CD14-positive monocyte (primary cell): ENCODE measurements at regions not wholly inside any gene's neighbourhood (a gene's known extent, or its start where the extent isn't known, plus 50 kb on each side); places are given as distances from the start of the nearest gene placed in this dataset.

Experiments
- DNase-seq, 3 donors: peaks; one replicate each; pipeline ENCODE4 v3.0.0-alpha.2; 2011 to 2022
- H2AFZ ChIP-seq: 2 replicates; pipeline ENCODE4 v1.6.0; 2012; ENCODE audit warnings: mild to moderate bottlenecking, low read depth, low read length, inconsistent platforms; ENCODE audit not compliant: insufficient read depth, poor library complexity, severe bottlenecking
- H3K27ac ChIP-seq, 2 donors: 1 replicate in 1 of 2; 2 replicates in 1 of 2; pipeline ENCODE4 v1.5.1; 2012 to 2013; ENCODE audit warnings: low read length in 2 of 2, control low read depth in 1 of 2, inconsistent platforms in 1 of 2, low read depth in 1 of 2, mild to moderate bottlenecking in 1 of 2
- H3K27me3 ChIP-seq, 2 donors: one replicate each; pipeline versions ENCODE4 v1.6.0 to v1.6.1; 2011 to 2013; ENCODE audit warnings: low read length in 2 of 2; ENCODE audit not compliant: control insufficient read depth in 2 of 2, insufficient read depth in 2 of 2
- H3K36me3 ChIP-seq, 2 donors: replicated peaks in 1 of 2; 1 replicate in 1 of 2; 2 replicates in 1 of 2; pipeline versions ENCODE4 v1.5.1 to v1.6.1; 2012 to 2013; ENCODE audit warnings: low read length in 2 of 2, control low read depth in 1 of 2, inconsistent platforms in 1 of 2, mild to moderate bottlenecking in 1 of 2; ENCODE audit not compliant: insufficient read depth in 2 of 2, control insufficient read depth in 1 of 2
- H3K4me1 ChIP-seq, 2 donors: 1 replicate in 1 of 2; 2 replicates in 1 of 2; pipeline versions ENCODE4 v1.5.1 to v1.6.1; 2012 to 2013; ENCODE audit warnings: low read length in 2 of 2, control low read depth in 1 of 2, inconsistent platforms in 1 of 2, mild to moderate bottlenecking in 1 of 2, moderate library complexity in 1 of 2; ENCODE audit not compliant: insufficient read depth in 2 of 2, control insufficient read depth in 1 of 2
- H3K4me2 ChIP-seq: replicated peaks from 2 replicates; pipeline ENCODE3; 2012; ENCODE audit warnings: low read length, moderate library complexity, mild to moderate bottlenecking; ENCODE audit not compliant: poor library complexity, severe bottlenecking; ENCODE audit errors: extremely low read depth
- H3K4me3 ChIP-seq, 3 experiments: fragments of 200-600 bp in 1 of 3; sonication (generic) in 1 of 3; replicated peaks in 1 of 3; 1 replicate in 2 of 3; 2 replicates in 1 of 3; pipeline ENCODE4 v1.5.1; 2011 to 2013; ENCODE audit warnings: low read length in 3 of 3, mild to moderate bottlenecking in 3 of 3, control low read depth in 2 of 3, low read depth in 2 of 3, inconsistent platforms in 1 of 3, moderate library complexity in 1 of 3
- H3K79me2 ChIP-seq: 2 replicates; pipeline ENCODE4 v1.6.0; 2012; ENCODE audit warnings: mild to moderate bottlenecking, control low read depth, inconsistent platforms, low read length, moderate library complexity; ENCODE audit not compliant: insufficient read depth
- H3K9ac ChIP-seq: 2 replicates; pipeline ENCODE4 v1.6.0; 2017; ENCODE audit warnings: low read length, mild to moderate bottlenecking; ENCODE audit not compliant: insufficient read depth, poor library complexity, severe bottlenecking
- H3K9me3 ChIP-seq, 2 donors: replicated peaks in 1 of 2; 1 replicate in 1 of 2; 2 replicates in 1 of 2; pipeline versions ENCODE4 v1.5.1 to v1.6.1; 2012 to 2013; ENCODE audit warnings: low read length in 2 of 2, control low read depth in 1 of 2; ENCODE audit not compliant: control insufficient read depth in 1 of 2, insufficient read depth in 1 of 2
- H4K20me1 ChIP-seq: 2 replicates; pipeline ENCODE4 v1.6.0; 2012; ENCODE audit warnings: mild to moderate bottlenecking, low read length, control low read depth, moderate library complexity; ENCODE audit not compliant: insufficient read depth
- H3K27ac Mint-ChIP-seq, 7 donors: one replicate each; pipeline ENCODE4 v1.8.0; 2020; ENCODE audit warnings: mild to moderate bottlenecking in 7 of 7, mixed read lengths in 7 of 7, moderate library complexity in 6 of 7, inconsistent platforms in 2 of 7
- H3K27me3 Mint-ChIP-seq, 3 donors: one replicate each; pipeline ENCODE4 v1.8.0; 2021 to 2022; ENCODE audit warnings: low read depth in 3 of 3, mild to moderate bottlenecking in 3 of 3, mixed read lengths in 3 of 3, moderate library complexity in 3 of 3, inconsistent platforms in 1 of 3
- H3K36me3 Mint-ChIP-seq, 2 donors: one replicate each; pipeline ENCODE4 v1.8.0; 2020; ENCODE audit warnings: mixed read lengths in 2 of 2, inconsistent platforms in 1 of 2, mild to moderate bottlenecking in 1 of 2
- H3K4me1 Mint-ChIP-seq: one replicate; pipeline ENCODE4 v1.8.0; 2020; ENCODE audit warnings: mild to moderate bottlenecking, mixed read lengths
- H3K4me3 Mint-ChIP-seq, 2 donors: one replicate each; pipeline ENCODE4 v1.8.0; 2020; ENCODE audit warnings: mild to moderate bottlenecking in 2 of 2, mixed read lengths in 2 of 2, moderate library complexity in 1 of 2
- H3K9me3 Mint-ChIP-seq, 7 donors: one replicate each; pipeline ENCODE4 v1.8.0; 2020 to 2022; ENCODE audit warnings: mixed read lengths in 7 of 7, mild to moderate bottlenecking in 6 of 7, moderate library complexity in 6 of 7, inconsistent platforms in 2 of 7
- WGBS: methylation state at CpG from one replicate; pipeline ENCODE4 v1.1.5; 2013; ENCODE audit warnings: missing lambda C conversion rate; ENCODE audit not compliant: insufficient coverage; 5-methylcytosine and 5-hydroxymethylcytosine counted together
- intact Hi-C, 2 donors: fragments of 100-400 bp; cut with micrococcal nuclease; formaldehyde crosslinking; loops; one replicate each; pipeline versions ENCODE4 v1.15.0 to v1.15.1; 2023
- TF ChIP-seq, protein P1 (sequence below): fragments of 200-600 bp; IDR thresholded peaks from one replicate; pipeline ENCODE4 v1.8.0; 2022; ENCODE audit warnings: antibody characterized with exemption, mild to moderate bottlenecking

DNA sequence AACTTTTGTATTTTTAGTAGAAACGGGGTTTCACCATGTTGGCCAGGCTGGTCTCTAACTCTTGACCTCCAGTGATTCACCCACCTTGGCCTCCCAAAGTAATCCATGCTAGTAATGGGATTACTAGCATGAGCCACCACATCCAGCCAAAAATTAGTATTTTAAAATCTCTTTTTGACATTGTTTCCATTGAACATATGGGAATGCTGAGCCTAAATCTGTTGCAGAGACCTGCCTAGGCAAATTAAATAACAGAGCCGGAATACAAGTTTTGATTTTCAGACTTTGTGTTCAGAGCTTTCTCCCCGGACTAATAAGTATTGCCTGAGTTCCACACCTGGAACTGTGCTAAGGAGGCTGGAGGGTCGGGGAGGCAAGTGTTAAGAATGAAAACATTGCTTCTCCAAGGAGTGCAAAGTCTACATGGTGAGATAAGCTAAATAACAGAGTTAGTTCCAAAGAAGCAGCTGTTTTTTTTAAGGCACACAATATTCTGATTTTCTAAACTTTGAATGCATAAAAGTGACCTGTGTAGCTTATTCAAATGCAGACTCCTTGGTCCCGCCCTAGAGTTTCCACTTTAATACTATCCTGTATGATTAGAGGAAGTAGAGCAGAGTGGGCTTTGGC lies 150.6 kb upstream of the CELF4 start:
- H3K27me3 Mint-ChIP-seq: no peaks in the 10 kb centered on the region
- H3K79me2 ChIP-seq: no peaks in the 10 kb centered on the region
- H4K20me1 ChIP-seq: no peaks in the 10 kb centered on the region
- H3K4me1 ChIP-seq: no peaks in the 10 kb centered on the region
- intact Hi-C loops: no loop called here
- no peak overlapping the region for H3K27ac ChIP-seq
- no peaks in the 10 kb centered on the region for H3K9me3 ChIP-seq
- H3K4me3 ChIP-seq: no peak overlapping the region
- no peak overlapping the region for H3K4me2 ChIP-seq
- H3K27me3 ChIP-seq: no peaks in the 10 kb centered on the region
- H3K9ac ChIP-seq: no peak overlapping the region
- H3K36me3 Mint-ChIP-seq: no peaks in the 10 kb centered on the region
- no peak for DNase-seq
- no peaks in the 10 kb centered on the region for H3K36me3 ChIP-seq
- H3K27ac Mint-ChIP-seq: no peak overlapping the region
- peaks cover 0 to 2% (median 0%) of the 10 kb centered on the region in 7 donors for H3K9me3 Mint-ChIP-seq
- H3K4me3 Mint-ChIP-seq: no peak overlapping the region
- TF ChIP-seq, protein P1, sequence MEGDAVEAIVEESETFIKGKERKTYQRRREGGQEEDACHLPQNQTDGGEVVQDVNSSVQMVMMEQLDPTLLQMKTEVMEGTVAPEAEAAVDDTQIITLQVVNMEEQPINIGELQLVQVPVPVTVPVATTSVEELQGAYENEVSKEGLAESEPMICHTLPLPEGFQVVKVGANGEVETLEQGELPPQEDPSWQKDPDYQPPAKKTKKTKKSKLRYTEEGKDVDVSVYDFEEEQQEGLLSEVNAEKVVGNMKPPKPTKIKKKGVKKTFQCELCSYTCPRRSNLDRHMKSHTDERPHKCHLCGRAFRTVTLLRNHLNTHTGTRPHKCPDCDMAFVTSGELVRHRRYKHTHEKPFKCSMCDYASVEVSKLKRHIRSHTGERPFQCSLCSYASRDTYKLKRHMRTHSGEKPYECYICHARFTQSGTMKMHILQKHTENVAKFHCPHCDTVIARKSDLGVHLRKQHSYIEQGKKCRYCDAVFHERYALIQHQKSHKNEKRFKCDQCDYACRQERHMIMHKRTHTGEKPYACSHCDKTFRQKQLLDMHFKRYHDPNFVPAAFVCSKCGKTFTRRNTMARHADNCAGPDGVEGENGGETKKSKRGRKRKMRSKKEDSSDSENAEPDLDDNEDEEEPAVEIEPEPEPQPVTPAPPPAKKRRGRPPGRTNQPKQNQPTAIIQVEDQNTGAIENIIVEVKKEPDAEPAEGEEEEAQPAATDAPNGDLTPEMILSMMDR: no peak
- H2AFZ ChIP-seq: no peak overlapping the region
- WGBS: 98% methylated on average over 4 of the region's 5 CpGs
- H3K4me1 Mint-ChIP-seq: no peaks in the 10 kb centered on the region

GRCh38 chr18:37714691-37715090 lies 149.1 kb upstream of the CELF4 start:
- no peak for DNase-seq
- H3K9me3 Mint-ChIP-seq: peaks cover 0 to 2% (median 0%) of the 10 kb centered on the region in 7 donors
- H3K27me3 Mint-ChIP-seq: no peaks in the 10 kb centered on the region
- TF ChIP-seq, protein P1: no peak
- no peaks in the 10 kb centered on the region for H3K36me3 Mint-ChIP-seq
- no peak overlapping the region for H3K4me3 ChIP-seq
- no peak overlapping the region for H3K4me3 Mint-ChIP-seq
- intact Hi-C loops: no loop called here
- H3K9ac ChIP-seq: no peak overlapping the region
- H2AFZ ChIP-seq: no peak overlapping the region
- no peaks in the 10 kb centered on the region for H3K27me3 ChIP-seq
- no peak overlapping the region for H3K27ac Mint-ChIP-seq
- H3K27ac ChIP-seq: no peak overlapping the region
- no peaks in the 10 kb centered on the region for H3K4me1 ChIP-seq
- H3K4me1 Mint-ChIP-seq: no peaks in the 10 kb centered on the region
- no peaks in the 10 kb centered on the region for H3K9me3 ChIP-seq
- no peaks in the 10 kb centered on the region for H3K79me2 ChIP-seq
- H3K4me2 ChIP-seq: no peak overlapping the region
- WGBS: no CpG with 5 or more reads among the region's 3 CpGs
- H4K20me1 ChIP-seq: no peaks in the 10 kb centered on the region
- H3K36me3 ChIP-seq: no peaks in the 10 kb centered on the region
